G401 (cell line): ENCODE measurements at regions not wholly inside any gene's neighbourhood (a gene's known extent, or its start where the extent isn't known, plus 50 kb on each side); places are given as distances from the start of the nearest gene placed in this dataset.

ENCODE experiments used
- DNase-seq: peaks from one replicate; pipeline ENCODE4 v3.0.0-alpha.2; 2015; ENCODE audit warnings: low spot score
- in situ Hi-C: cut with HindIII; loops from 2 replicates; pipeline ENCODE4 v1.10.0; 2016; ENCODE audit warnings: low sequenced_read_pairs, mixed read lengths

DNA sequence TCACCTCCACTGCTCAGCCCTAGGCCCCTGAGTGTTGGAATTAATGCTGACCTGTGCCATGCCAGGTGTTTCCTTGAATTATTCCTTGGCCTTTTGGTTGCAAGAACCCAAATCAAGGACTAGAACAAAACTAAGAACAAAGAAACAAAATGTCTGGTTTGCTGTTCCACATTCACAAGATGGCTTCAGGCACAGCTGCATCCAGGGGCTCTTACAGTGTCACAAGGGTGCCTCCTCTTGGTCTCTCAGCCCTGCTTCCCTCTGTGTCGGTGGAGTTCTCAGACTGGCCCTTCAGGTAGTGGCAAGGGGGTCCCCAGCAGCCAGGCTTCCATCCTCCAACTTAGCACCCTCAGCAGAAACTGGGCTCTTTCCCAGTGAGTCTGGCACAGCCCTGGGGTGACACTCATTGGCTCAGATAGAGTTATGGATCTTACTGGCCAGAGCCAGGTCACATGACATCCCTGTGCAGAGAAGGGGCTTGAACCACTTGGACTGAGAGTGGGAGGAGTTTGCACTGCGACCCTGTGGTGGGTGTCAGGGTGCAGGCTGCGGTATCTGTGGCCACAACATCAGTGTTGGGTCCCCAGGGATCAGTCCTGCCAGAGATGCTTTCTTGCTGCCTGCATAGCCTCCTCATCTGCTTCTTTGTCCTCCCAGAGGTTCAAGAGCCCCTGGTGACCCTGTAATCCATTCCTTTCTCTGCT is 427.7 kb upstream of the SULF2 start:
- no peak for DNase-seq
- in situ Hi-C loops: no loop called here

GRCh38 chr20:48211847-48212246 is 426.6 kb upstream of the SULF2 start:
- in situ Hi-C loops: no loop called here
- DNase-seq: no peak

DNA sequence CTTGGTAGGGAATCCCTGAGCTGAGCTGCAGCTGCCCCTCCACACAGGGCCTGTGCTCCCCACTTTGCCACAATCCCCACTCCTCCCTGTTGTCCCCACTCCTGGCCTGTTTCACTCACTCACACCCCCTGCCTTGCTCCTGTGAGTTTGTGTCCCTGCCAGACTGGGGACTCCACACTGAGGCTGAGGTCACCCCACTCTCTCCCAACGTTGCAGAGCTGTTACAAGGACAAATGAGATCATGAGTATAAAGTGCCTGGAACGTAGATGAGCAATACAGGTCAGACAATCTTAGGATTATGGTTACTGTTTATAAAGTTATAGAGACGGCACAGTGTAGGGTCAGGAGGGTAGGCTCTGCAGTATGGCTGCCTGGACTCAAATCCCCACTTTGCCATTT is 426.0 kb upstream of the SULF2 start:
- in situ Hi-C loops: no loop called here
- no peak for DNase-seq

DNA sequence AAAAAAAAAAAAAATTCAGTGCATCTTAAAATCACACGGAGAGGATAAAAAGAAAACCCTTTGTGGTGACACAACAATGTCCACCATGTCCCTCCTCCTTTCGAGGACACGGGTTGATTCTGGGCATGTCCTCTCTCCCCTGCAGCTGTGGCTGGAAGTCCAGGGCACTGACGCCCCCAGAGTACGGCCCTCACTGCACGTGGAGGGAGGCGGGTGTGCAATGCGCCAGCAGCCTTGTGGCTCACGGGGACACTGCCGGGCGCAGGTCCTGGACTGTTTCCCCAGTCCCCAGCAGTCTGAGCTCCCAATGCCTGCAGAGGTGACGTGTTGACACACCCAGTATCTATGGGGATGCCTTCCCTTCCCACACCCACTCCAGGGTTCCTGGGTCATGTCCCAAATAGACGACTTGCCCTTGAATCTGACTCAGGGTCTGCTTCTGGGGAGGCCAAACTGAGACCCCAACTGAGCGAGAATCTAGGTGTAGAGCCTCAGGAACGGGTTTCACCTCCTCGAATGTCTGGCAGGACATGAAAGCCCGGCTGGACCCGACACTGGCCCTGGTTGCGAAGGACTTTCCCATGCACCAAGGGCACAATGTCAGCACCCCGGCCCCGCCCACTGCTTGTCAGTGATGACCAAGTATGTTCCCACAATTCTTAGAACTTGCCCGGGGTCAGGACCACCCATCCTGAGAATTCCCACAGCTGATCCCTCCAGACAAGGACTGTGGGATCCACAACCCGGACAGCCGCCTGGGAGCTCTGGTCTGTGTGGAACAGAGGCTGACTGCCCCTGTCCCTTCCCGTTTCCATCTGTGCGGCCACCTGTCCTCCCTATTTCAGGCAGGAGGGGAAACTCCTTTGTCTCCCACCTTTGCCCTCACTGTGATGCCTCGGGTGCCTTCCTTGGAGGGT is 425.1 kb upstream of the SULF2 start:
- in situ Hi-C loops: no loop called here

DNA sequence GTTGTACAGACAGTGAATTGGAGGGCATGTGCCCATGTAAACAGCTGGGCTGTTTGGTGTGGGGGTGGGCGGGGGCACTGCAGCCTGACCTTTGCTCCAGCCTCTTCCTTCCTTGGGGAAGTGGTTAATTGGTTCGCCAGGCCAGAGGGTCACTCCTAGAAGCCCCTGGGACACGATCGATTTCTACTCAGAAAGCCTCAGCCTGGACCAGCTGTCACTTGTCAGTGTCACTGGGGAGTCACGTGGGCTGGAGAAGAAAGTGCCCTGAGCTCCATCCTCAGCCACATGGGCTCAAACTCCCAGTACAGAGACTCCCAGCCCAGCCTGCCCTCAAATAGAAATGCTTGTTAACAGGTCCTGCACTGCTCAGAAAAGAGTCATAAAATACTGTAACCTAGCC is 423.8 kb upstream of the SULF2 start:
- in situ Hi-C loops: no loop called here
- DNase-seq: no peak

More for the DNA sequence above, 425.1 kb upstream of the SULF2 start:
- DNase-seq: no peak

GRCh38 chr20:48208176-48208575 is 422.9 kb upstream of the SULF2 start:
- DNase-seq: no peak
- in situ Hi-C loops: no loop called here

GRCh38 chr20:48207505-48207904 is 422.2 kb upstream of the SULF2 start:
- DNase-seq: no peak
- in situ Hi-C loops: no loop called here

DNA sequence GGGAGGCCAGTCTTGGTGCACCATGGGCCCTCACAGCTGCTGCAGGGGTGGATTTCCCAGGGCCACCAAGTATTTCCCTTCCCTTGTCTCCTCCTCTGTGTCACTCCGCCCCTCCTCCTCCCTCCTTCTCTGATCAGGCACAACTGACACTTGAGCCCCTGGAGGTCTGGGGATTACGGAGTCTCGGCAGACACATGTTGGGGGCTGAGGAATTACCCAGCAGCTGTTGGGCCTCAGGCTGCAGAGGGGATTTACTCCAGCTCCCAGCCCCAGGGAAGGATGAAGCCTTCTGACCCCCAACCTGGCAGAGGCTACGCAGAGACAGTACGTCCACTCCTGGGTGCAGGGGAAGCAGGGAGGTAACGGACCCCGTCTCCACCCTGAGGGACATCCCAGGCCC is 420.5 kb upstream of the SULF2 start:
- in situ Hi-C loops: no loop called here
- no peak for DNase-seq

GRCh38 chr20:48205281-48205782 is 420.1 kb upstream of the SULF2 start:
- in situ Hi-C loops: no loop called here

GRCh38 chr20:48204499-48204898 is 419.2 kb upstream of the SULF2 start:
- no peak for DNase-seq
- in situ Hi-C loops: no loop called here

More at GRCh38 chr20:48205281-48205782, 420.1 kb upstream of the SULF2 start:
- no peak for DNase-seq

DNA sequence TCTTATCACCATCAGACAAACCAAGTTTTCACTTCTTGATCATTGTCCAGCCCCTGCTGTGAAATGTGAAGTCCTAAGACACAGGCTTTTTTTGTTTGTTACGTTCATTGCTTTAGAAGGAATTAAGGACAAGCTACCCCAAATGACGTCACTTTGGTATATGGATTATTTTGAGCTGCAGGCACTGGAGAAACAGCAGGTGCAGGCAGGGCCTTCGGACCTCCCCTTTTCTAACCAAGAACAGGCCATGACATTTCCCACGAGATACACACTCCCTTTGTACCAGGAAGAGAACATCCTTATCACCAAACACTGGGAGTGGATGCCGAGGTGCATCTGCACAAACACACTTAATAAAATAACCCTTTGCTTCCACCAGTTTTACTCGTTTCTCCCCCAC is 418.0 kb upstream of the SULF2 start:
- no peak for DNase-seq
- in situ Hi-C loops: no loop called here

- in situ Hi-C loops: no loop called here
These were observed 417.2 kb upstream of the SULF2 start for GRCh38 chr20:48202334-48203113.

GRCh38 chr20:48201885-48202284 is 416.6 kb upstream of the SULF2 start:
- in situ Hi-C loops: no loop called here
- no peak for DNase-seq

More at GRCh38 chr20:48202334-48203113, 417.2 kb upstream of the SULF2 start:
- DNase-seq: no peak

GRCh38 chr20:48201188-48201587 is 415.9 kb upstream of the SULF2 start:
- in situ Hi-C loops: no loop called here

DNA sequence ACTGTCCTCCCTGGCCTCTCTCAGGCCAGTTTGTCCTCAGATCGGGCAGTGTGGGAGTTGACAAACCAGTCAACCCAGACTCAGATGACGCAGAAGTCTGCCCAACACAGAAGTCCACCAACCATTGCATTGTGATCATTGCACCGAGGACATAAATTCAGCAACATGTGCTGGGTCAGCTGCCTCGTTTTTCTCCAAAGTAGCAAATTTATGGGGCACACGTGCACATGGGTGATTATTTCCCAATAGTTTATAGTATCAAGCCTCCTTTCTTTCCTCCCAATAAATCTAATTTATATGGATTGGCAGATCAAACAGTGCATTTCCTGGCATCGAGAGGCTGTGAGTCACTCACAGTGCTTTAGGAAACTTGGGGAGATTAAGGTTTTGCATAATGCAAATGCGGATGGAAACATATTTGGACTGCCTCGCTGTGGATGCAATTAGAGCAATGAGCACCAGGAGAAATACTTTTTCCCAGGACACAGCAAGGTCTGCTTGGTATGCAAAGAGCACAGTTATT is 413.7 kb upstream of the SULF2 start:
- no peak for DNase-seq
- in situ Hi-C loops: no loop called here

More at GRCh38 chr20:48201188-48201587, 415.9 kb upstream of the SULF2 start:
- no peak for DNase-seq

DNA sequence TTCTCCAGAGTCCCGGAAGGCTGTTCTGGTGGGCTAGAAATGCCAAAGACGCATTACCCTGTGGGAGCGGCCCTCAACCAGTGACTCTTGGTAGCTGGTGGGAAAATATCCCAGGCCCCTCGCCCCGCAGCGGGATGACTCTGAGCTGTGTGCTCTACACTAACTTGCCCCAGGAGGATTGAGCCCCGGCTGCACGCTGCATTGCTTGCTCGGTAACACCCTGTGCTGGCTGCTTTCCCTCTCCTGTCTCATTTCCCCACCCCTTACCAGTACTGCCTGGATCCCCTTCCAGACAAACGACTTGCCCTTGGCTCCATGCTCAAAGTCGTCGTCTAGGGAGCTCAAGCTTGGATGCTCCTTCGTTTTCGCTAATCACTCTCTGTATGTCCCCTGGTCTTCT is 411.8 kb upstream of the SULF2 start:
- DNase-seq: no peak
- in situ Hi-C loops: no loop called here

- DNase-seq: no peak
- in situ Hi-C loops: no loop called here
These were observed 411.2 kb upstream of the SULF2 start for GRCh38 chr20:48196486-48196885.

GRCh38 chr20:48196001-48196400 is 410.7 kb upstream of the SULF2 start:
- DNase-seq: no peak
- in situ Hi-C loops: no loop called here

- in situ Hi-C loops: no loop called here
- DNase-seq: no peak
These were observed 410.0 kb upstream of the SULF2 start for GRCh38 chr20:48195121-48195870.
